Mucosa of stomach (tissue), 1 donor: ENCODE measurements at regions not wholly inside any gene's neighbourhood (a gene's known extent, or its start where the extent isn't known, plus 50 kb on each side); places are given as distances from the start of the nearest gene placed in this dataset.

ENCODE experiments used
- H3K27me3 ChIP-seq: one replicate; pipeline ENCODE4 v1.7.0; 2013; ENCODE audit warnings: mild to moderate bottlenecking, low read length; ENCODE audit not compliant: control insufficient read depth, insufficient read depth
- H3K36me3 ChIP-seq: one replicate; pipeline ENCODE4 v1.7.0; 2013; ENCODE audit warnings: low read length; ENCODE audit not compliant: control insufficient read depth, insufficient read depth
- H3K4me1 ChIP-seq: one replicate; pipeline ENCODE4 v1.7.0; 2013; ENCODE audit warnings: mild to moderate bottlenecking, low read length; ENCODE audit not compliant: control insufficient read depth, insufficient read depth
- H3K4me3 ChIP-seq: one replicate; pipeline ENCODE4 v1.7.0; 2013; ENCODE audit warnings: low read length
- H3K9ac ChIP-seq: one replicate; pipeline ENCODE4 v1.7.0; 2013; ENCODE audit warnings: mild to moderate bottlenecking, low read length, moderate library complexity
- H3K9me3 ChIP-seq: one replicate; pipeline ENCODE4 v1.7.0; 2013; ENCODE audit warnings: mild to moderate bottlenecking, low read length, moderate library complexity; ENCODE audit not compliant: control insufficient read depth
- donor health status: Pancreatic carcinoma.

DNA sequence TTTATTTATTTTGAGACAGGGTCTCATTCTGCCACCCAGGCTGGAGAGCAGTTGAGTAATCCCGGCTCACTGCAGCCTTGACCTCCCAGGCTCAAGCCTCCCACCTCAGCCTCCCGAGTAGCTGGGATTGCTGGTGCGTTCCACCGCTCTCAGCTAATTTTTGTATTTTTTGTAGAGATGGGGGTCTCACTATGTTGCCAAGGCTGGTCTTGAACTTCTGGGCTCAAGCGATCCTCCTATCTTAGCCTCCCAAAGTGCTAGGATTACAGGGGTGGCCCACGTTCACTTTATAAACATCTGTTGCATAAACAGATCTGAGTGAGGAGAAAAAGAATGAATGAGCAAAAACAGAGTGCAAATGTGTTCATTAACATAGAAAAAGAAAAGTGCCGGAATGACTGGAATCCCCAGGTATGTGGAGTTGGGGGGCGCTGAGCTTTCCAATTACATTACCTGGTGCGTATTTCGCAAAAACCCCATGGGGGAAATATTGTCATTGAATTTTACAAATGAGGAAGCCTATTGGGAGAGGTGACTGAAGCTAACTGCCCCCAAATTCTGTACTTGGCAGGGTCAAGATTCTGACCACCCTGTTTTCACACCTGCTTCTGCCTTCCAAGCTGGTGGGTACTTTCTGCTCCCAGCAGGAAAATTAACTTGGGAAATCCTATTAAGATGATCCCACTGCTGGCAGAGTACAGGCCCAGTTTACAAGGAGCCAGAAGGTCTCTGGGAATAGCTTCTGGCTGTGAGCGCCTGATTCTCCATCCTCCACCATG, 207.7 kb upstream of the JARID2 start:
- H3K27me3 ChIP-seq = no peaks in the 10 kb centered on the region
- no peak overlapping the region for H3K4me3 ChIP-seq
- H3K9me3 ChIP-seq = no peaks in the 10 kb centered on the region
- H3K4me1 ChIP-seq = peaks cover 4% of the 10 kb centered on the region
- no peak overlapping the region for H3K9ac ChIP-seq
- no peaks in the 10 kb centered on the region for H3K36me3 ChIP-seq

DNA sequence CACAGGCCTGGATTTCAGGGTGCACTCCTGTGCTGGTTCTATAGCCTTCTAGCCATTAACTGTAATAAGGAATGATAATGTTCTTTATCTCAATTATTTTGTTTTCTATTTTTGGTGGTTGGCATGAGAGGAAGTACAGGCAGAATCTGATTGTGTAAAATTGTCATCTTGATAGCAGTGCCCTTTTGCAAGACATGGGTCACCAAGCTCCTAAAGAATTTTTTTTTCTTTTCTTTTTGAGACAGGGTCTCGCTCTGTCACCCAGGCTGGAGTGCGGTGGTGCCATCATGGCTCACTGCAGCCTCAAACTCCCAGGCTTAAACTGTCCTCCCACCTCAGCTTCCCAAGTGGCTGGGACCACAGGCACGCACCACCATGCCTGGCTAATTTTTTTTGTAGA, 206.7 kb upstream of the JARID2 start:
- Histone ChIP-seq H3K27me3 (no peaks in the 10 kb centered on the region), H3K9me3 (no peaks in the 10 kb centered on the region), H3K36me3 (no peaks in the 10 kb centered on the region), H3K4me3 (no peak overlapping the region), H3K9ac (no peak overlapping the region), H3K4me1 (peaks cover 4% of the 10 kb centered on the region)

DNA sequence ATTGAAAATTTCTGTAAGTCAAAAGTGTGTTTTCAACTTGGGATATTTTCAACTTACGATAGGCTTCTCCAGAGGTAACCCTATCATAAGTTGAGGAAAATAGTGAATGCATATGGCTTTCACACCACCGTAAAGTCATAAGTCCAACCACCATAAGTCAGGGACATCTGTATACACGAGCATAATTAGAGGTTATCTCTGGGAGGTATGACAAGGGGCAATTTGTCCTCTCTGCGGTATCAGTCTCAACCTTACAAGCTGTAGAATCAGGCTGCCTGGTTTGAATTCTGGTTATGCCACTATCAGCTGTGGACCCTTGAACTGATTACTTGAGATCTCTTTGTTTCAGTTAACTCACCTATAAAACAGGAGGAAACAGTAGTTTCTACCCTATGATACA, 202.9 kb upstream of the JARID2 start:
- H3K9ac ChIP-seq = no peak overlapping the region
- no peak overlapping the region for H3K4me3 ChIP-seq
- no peaks in the 10 kb centered on the region for H3K27me3 ChIP-seq
- no peaks in the 10 kb centered on the region for H3K9me3 ChIP-seq
- no peaks in the 10 kb centered on the region for H3K36me3 ChIP-seq
- no peaks in the 10 kb centered on the region for H3K4me1 ChIP-seq

DNA sequence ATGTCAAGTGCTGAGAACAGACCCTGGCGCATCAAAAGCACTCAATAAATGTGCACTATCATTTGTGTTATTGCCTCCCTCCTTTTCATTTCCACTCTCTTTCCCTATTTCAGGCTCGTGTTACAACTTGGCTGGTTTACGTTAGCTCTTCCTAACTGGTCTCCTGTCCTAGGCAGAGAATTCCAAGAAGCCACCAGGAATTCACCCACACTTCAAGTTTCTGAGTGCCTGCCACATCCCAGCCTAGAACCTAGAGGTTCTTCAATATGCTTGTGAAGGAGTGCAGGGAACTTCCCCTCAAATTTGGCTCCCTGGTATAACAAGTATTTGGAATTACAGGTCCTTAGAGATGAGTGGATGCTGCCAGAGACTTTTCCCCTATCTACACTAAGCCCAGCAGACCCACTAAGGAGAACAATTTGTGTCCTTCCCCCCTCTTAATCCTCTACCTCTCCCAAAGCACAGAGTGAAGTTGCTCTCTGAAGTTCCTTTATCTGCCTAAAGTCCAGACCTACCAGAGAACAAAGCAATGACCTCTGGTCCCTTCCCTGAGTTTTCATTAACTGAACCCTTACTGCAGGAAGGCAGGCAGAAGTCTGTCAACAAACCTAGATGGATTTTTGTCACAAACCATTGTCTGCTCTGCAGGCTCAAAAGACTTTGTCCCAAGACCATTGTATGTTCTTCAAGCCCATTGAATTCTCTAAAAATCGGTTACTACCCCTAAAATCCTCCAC, 201.6 kb upstream of the JARID2 start:
- H3K27me3 ChIP-seq = no peaks in the 10 kb centered on the region
- H3K36me3 ChIP-seq = no peaks in the 10 kb centered on the region
- no peak overlapping the region for H3K9ac ChIP-seq
- H3K4me3 ChIP-seq = no peak overlapping the region
- no peaks in the 10 kb centered on the region for H3K9me3 ChIP-seq
- H3K4me1 ChIP-seq = no peaks in the 10 kb centered on the region

DNA sequence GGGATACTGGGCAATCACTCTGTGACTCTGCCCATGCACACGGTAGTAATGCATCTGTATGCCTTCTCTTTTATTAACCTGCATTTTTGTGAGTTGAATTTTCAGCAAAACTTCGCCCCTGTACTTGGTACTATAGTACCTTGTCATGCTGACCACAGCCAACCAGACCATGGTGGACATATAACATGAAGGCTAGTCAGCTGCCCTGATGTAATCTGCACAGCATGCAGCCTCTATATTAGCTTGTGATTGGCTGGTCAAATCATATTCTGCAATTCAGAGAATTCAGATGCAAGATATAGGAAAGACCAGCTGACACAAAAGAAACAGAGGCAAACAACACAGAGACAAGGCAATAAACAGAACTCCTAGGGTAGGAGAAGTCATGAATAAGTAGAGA, 200.9 kb upstream of the JARID2 start:
- H3K36me3 ChIP-seq = no peaks in the 10 kb centered on the region
- no peaks in the 10 kb centered on the region for H3K4me1 ChIP-seq
- no peak overlapping the region for H3K4me3 ChIP-seq
- H3K27me3 ChIP-seq = no peaks in the 10 kb centered on the region
- no peak overlapping the region for H3K9ac ChIP-seq
- no peaks in the 10 kb centered on the region for H3K9me3 ChIP-seq

DNA sequence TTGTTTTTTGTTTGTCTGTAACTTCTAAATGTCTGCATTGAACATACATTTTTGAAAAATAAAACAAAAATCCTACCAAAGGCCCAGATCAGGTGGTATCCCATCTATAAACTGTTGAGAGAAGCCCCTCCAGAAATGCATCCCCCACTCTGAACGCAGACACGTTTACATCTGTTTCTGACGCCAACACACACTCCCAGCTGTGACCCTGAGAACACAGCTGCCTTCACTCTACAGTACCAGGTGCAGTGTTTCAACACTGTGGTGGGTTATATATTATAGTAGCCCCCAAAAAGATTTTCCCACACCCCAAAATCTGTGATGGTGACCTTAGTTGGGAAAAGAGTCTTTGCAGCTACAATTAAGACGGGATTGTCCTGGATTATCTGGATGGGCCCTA, 199.1 kb upstream of the JARID2 start:
- Histone ChIP-seq H3K4me3 (no peak overlapping the region), H3K36me3 (no peaks in the 10 kb centered on the region), H3K4me1 (no peaks in the 10 kb centered on the region), H3K9me3 (no peaks in the 10 kb centered on the region), H3K27me3 (no peaks in the 10 kb centered on the region), H3K9ac (no peak overlapping the region)

DNA sequence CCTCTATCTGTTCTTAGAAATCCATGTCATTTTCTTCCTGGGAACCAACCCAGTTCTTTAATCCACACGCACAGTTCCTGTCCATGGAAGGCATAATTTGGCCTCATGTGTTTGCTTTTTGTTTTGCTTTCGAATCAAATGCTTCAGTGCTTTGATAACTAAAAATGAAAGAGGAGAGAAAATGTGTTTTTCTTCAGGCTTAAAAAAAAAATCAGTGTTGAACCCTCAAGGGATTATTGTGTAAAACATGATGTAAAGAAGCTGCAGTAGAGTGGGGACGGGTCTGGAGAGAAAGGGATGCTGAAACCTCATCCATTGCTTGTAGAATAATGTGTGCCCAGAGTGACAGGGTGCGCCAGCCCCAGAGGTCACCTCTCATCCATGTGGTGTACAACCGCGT, 197.5 kb upstream of the JARID2 start:
- H3K27me3 ChIP-seq = no peaks in the 10 kb centered on the region
- no peaks in the 10 kb centered on the region for H3K36me3 ChIP-seq
- H3K9ac ChIP-seq = no peak overlapping the region
- H3K4me3 ChIP-seq = no peak overlapping the region
- no peaks in the 10 kb centered on the region for H3K4me1 ChIP-seq
- no peaks in the 10 kb centered on the region for H3K9me3 ChIP-seq

DNA sequence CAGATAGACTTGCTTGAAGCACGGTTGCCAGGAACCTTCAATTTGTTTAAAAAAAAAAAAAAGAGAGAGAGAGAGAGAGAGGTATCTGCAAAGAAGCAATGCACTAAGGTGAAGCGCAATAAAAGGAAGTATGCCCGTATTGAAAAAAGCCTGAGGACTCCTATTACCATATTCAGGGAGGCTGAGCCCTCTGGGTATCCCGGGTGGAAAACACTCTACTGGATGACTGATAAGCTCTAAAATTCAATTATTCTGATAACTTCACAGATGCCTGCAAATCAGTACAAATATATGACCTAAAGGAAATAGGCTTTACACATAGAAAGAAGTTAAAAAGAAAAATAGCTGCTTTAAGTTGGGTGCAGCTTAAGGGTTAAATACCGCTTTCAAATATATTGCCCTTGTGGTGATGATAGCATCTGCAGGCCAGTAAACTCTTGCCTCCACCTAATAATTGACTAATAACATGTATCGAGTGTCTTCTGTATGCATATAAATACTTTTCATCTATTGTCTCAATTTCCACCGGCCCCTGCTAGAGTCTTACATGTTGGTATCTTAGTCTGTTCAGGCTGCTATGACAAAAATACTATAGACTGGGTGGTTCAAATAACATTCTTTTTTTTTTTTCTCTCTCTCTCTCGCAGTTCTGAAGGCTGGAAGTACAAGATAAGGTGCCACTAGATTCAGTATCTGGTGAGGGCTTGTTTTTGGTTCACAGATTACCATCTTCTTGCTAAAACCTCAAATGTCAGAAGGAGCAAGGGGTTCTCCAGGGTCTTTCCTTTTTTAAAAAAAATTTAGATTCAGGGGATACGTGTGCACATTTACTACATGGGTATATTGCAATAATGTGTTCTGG, 187.4 kb upstream of the JARID2 start:
- H3K27me3 ChIP-seq = no peaks in the 10 kb centered on the region
- no peaks in the 10 kb centered on the region for H3K9me3 ChIP-seq
- H3K4me1 ChIP-seq = no peaks in the 10 kb centered on the region
- H3K4me3 ChIP-seq = no peak overlapping the region
- no peaks in the 10 kb centered on the region for H3K36me3 ChIP-seq
- no peak overlapping the region for H3K9ac ChIP-seq

DNA sequence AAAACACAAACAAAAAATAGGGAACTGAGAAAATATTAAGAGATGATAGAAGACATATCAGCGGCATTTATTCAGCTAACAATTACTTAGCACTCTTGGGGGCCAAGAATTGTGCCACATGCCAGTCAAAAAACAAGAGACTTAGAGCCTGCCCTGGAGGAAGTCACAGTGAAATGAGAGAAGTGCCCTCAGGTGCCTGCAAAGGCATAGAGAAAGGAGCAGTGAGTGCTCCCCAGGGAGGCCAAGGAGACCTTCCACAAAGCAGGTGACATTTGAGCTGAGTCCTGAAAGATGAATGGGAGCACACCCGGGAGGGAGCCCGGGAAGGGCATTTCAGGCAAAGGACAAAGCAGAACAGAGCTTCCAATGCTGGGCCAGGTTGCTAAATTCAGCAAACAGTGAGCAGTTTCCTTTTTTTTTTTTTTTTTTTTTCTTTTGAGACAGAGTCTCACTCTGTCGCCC, 184.7 kb upstream of the JARID2 start:
- Histone ChIP-seq H3K9me3 (no peaks in the 10 kb centered on the region), H3K27me3 (no peaks in the 10 kb centered on the region), H3K9ac (no peak overlapping the region), H3K4me1 (peaks cover 6% of the 10 kb centered on the region), H3K4me3 (no peak overlapping the region), H3K36me3 (no peaks in the 10 kb centered on the region)

DNA sequence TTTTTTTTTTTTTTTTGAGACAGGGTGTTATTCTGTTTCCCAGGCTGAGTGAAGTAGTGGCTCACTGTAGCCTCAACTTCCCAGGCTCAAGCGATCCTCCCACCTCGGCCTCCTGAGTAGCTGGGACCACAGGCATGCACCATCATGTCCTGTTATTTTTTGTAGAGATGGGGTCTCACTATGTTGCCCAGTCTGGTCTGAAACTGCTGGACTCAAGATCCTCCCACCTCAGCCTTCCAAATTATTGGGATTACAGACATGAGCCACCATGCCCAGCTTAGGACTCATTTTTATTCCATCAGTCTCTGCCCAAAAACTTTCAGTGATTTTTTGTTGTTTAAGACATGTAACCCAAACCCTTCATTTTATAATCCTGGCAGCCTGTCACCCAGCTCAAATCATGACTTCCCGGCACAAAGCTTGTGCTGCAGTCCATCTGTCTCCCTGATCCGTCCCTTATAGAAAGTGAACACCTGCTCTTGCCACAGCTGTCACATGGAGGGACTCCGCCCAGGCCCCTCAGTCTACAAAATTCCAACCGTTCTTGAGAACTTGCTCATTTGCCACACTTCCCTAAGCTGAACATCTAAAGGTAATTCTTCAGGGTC, 183.9 kb upstream of the JARID2 start:
- no peaks in the 10 kb centered on the region for H3K9me3 ChIP-seq

DNA sequence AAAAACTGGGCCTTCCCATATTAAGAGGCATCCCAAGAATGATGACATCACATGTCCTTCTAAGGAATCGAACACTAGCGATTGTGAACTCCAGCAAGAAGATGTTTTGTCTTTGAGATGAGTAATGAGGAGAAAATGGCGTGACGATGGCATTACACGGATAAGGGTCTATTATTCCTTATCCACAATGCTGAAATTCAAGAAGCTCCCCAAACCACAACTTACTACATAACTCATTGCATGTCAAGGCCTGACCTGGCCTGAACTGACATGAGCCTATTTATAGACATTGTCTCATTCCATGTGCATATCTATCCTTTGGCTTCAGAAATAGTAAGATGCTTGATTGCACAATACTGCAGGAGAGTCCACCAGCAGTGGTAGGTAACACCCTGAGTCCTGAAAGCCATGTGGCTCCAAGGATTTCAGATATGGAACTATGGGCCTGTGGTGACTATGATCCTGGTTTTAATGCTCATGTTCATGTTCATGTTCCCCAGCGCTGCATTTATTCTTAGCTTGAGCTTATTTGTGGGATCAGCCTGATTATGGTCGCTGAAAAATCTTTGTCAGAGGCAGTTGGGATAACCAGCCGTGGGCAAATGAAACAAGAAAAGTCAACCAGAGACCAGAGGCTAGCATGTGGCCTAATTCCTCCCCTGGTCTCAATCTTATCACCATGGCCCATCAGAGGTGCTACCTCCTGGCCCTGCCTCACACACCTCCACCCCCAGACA, 183.2 kb upstream of the JARID2 start:
- Histone ChIP-seq H3K9ac (no peak overlapping the region), H3K27me3 (no peaks in the 10 kb centered on the region), H3K4me3 (no peak overlapping the region), H3K4me1 (peaks cover 9% of the 10 kb centered on the region), H3K36me3 (no peaks in the 10 kb centered on the region), H3K9me3 (no peaks in the 10 kb centered on the region)

More for the DNA sequence above, 183.9 kb upstream of the JARID2 start:
- no peak overlapping the region for H3K9ac ChIP-seq
- H3K4me1 ChIP-seq = peaks cover 9% of the 10 kb centered on the region
- no peaks in the 10 kb centered on the region for H3K36me3 ChIP-seq
- no peaks in the 10 kb centered on the region for H3K27me3 ChIP-seq
- no peak overlapping the region for H3K4me3 ChIP-seq
